H1 (cell line): ENCODE measurements at regions not wholly inside any gene's neighbourhood (a gene's known extent, or its start where the extent isn't known, plus 50 kb on each side); places are given as distances from the start of the nearest gene placed in this dataset.

Source experiments
- BRCA1 ChIP-seq: IDR thresholded peaks from 2 replicates; pipeline ENCODE4 v1.6.1; 2012; ENCODE audit warnings: low read depth, low read length, improper control_type of control experiment
- CEBPB ChIP-seq: IDR thresholded peaks from 2 replicates; pipeline ENCODE4 v1.6.1; 2012; ENCODE audit warnings: low read depth, low read length
- CTCF ChIP-seq, 3 experiments: IDR thresholded peaks; 1 replicate in 2 of 3; 2 replicates in 1 of 3; pipeline versions ENCODE4 v1.5.1 to v1.6.1; 2011; ENCODE audit warnings: low read length in 3 of 3, mild to moderate bottlenecking in 3 of 3, inconsistent platforms in 2 of 3, low read depth in 1 of 3, moderate library complexity in 1 of 3; ENCODE audit not compliant: insufficient read depth in 1 of 3; ENCODE audit errors: control extremely low read depth in 1 of 3
- E2F6 ChIP-seq: IDR thresholded peaks from 2 replicates; pipeline ENCODE4 v1.6.1; 2012; ENCODE audit warnings: inconsistent platforms
- HDAC2 ChIP-seq, 2 experiments: fragments of 300-600 bp in 1 of 2; sonication (generic) in 1 of 2; IDR thresholded peaks; 2 replicates each; pipeline ENCODE4 v1.6.1; 2011 to 2012; ENCODE audit warnings: low read depth in 2 of 2, low read length in 2 of 2, mild to moderate bottlenecking in 2 of 2, moderate library complexity in 2 of 2, borderline replicate concordance in 1 of 2, inconsistent platforms in 1 of 2
- JUN ChIP-seq: IDR thresholded peaks from 2 replicates; pipeline ENCODE4 v1.6.1; 2011; ENCODE audit warnings: low read depth, mild to moderate bottlenecking, improper control_type of control experiment, low read length
- RFX5 ChIP-seq: IDR thresholded peaks from 2 replicates; pipeline ENCODE4 v1.6.1; 2011; ENCODE audit warnings: low read depth, low read length, improper control_type of control experiment, borderline replicate concordance
- TAF1 ChIP-seq: IDR thresholded peaks from 2 replicates; pipeline ENCODE4 v1.6.1; 2011; ENCODE audit warnings: mild to moderate bottlenecking, low read depth, low read length

- no peak for TF ChIP-seq CEBPB
- TF ChIP-seq HDAC2 (IDR thresholded peaks at IDR 0.05; ENCODE audit: borderline replicate concordance in 1 of 2, low read depth in 2 of 2, low read length in 2 of 2): no peak
- TF ChIP-seq BRCA1: no peak
- TF ChIP-seq CTCF (IDR thresholded peaks at IDR 0.05; ENCODE audit: control extremely low read depth in 1 of 3, insufficient read depth in 1 of 3, low read depth in 1 of 3, low read length in 3 of 3): no peak
- TF ChIP-seq E2F6: no peak
- TF ChIP-seq JUN: no peak
- TF ChIP-seq TAF1: no peak
- no peak for TF ChIP-seq RFX5
Observed at GRCh38 chr22:34736081-34736480, 329.9 kb upstream of the ISX start.
